IMR-90 (cell line): ENCODE measurements at regions not wholly inside any gene's neighbourhood (a gene's known extent, or its start where the extent isn't known, plus 50 kb on each side); places are given as distances from the start of the nearest gene placed in this dataset.

Experiments used
- ATAC-seq: fragments of 200-7000 bp; cut with Tn5 transposase; 2 replicates; pipeline ENCODE4 v1.9.1; 2020; ENCODE audit warnings: low read depth, mild to moderate bottlenecking, moderate library complexity
- BruUV-seq: library from RNA; stranded (reverse); fragments of 400-500 nt; replicated peaks from 2 replicates; lab custom pipeline; 2021; lab: Mats Ljungman, UMichigan
- CTCF ChIA-PET: fragments of 300-600 bp; formaldehyde crosslinking; extraction: SDS; loops from one replicate; lab custom pipeline; 2021; ENCODE audit warnings: antibody characterized with exemption; lab: Yijun Ruan, JAX
- POLR2A ChIA-PET: fragments of 300-600 bp; sonication (Branson Sonifier 250); formaldehyde crosslinking; loops from one replicate; lab custom pipeline; 2022; ENCODE audit warnings: antibody characterized with exemption; ENCODE audit not compliant: unreplicated experiment; lab: Charles Lee
- DNase-seq: peaks from one replicate; pipeline ENCODE4 v3.0.0; 2013
- H2AFZ ChIP-seq: replicated peaks from 2 replicates; pipeline ENCODE3; 2013; ENCODE audit warnings: low read length, mild to moderate bottlenecking; ENCODE audit not compliant: poor library complexity
- H2AK5ac ChIP-seq: 2 replicates; pipeline ENCODE4 v1.6.1; 2013; ENCODE audit warnings: low read depth, low read length, inconsistent platforms
- H2AK9ac ChIP-seq: replicated peaks from 2 replicates; pipeline ENCODE3; 2013; ENCODE audit warnings: mild to moderate bottlenecking, low read depth, low read length, moderate library complexity; ENCODE audit not compliant: poor library complexity
- H2BK120ac ChIP-seq: 2 replicates; pipeline ENCODE4 v1.6.1; 2013; ENCODE audit warnings: low read depth, low read length, inconsistent platforms
- H2BK15ac ChIP-seq: 3 replicates; pipeline ENCODE4 v1.6.1; 2013; ENCODE audit warnings: low read depth, low read length, inconsistent platforms
- H2BK20ac ChIP-seq: 2 replicates; pipeline ENCODE4 v1.6.1; 2013; ENCODE audit warnings: low read depth, mild to moderate bottlenecking, inconsistent platforms, low read length, moderate library complexity
- H2BK5ac ChIP-seq: 2 replicates; pipeline ENCODE4 v1.6.1; 2013; ENCODE audit warnings: mild to moderate bottlenecking, low read depth, low read length, inconsistent platforms; ENCODE audit not compliant: poor library complexity, severe bottlenecking
- H3K14ac ChIP-seq: replicated peaks from 2 replicates; pipeline ENCODE4 v1.6.1; 2013; ENCODE audit warnings: low read depth, low read length, inconsistent platforms
- H3K18ac ChIP-seq: 2 replicates; pipeline ENCODE4 v1.6.1; 2013; ENCODE audit warnings: low read depth, low read length, control low read depth
- H3K23ac ChIP-seq: 2 replicates; pipeline ENCODE4 v1.6.1; 2013; ENCODE audit warnings: low read depth, low read length, inconsistent platforms
- H3K27ac ChIP-seq: 2 replicates; pipeline ENCODE4 v1.5.1; 2013; ENCODE audit warnings: mild to moderate bottlenecking, control low read depth, low read length; ENCODE audit not compliant: insufficient read depth
- H3K27me3 ChIP-seq: 2 replicates; pipeline ENCODE4 v1.6.1; 2013; ENCODE audit warnings: low read length; ENCODE audit not compliant: control insufficient read depth, insufficient read depth
- H3K36me3 ChIP-seq: 2 replicates; pipeline ENCODE4 v1.6.1; 2013; ENCODE audit warnings: low read length, mixed read lengths; ENCODE audit not compliant: control insufficient read depth, insufficient read depth
- H3K4ac ChIP-seq: 2 replicates; pipeline ENCODE4 v1.6.1; 2013; ENCODE audit warnings: low read depth, low read length, inconsistent platforms
- H3K4me1 ChIP-seq: 2 replicates; pipeline ENCODE4 v1.6.1; 2013; ENCODE audit warnings: low read length, mixed read lengths; ENCODE audit not compliant: control insufficient read depth, insufficient read depth
- H3K4me2 ChIP-seq: 2 replicates; pipeline ENCODE4 v1.6.1; 2013; ENCODE audit warnings: low read depth, mild to moderate bottlenecking, control low read depth, low read length, moderate library complexity
- H3K4me3 ChIP-seq: 2 replicates; pipeline ENCODE4 v1.5.1; 2013; ENCODE audit warnings: low read depth, mild to moderate bottlenecking, control low read depth, low read length, moderate library complexity; ENCODE audit not compliant: insufficient read depth
- H3K56ac ChIP-seq: 2 replicates; pipeline ENCODE4 v1.6.1; 2013; ENCODE audit warnings: low read length, inconsistent platforms; ENCODE audit not compliant: insufficient read depth; ENCODE audit errors: extremely low read depth
- H3K79me1 ChIP-seq, 2 experiments: 2 replicates each; pipeline ENCODE4 v1.6.1; 2013; ENCODE audit warnings: low read length in 2 of 2, inconsistent platforms in 1 of 2, low read depth in 1 of 2
- H3K9ac ChIP-seq: 2 replicates; pipeline ENCODE4 v1.6.1; 2013; ENCODE audit warnings: low read depth, low read length, control low read depth
- H3K9me1 ChIP-seq: 2 replicates; pipeline ENCODE4 v1.6.1; 2013; ENCODE audit warnings: low read length, inconsistent platforms; ENCODE audit not compliant: insufficient read depth
- H3K9me3 ChIP-seq: 2 replicates; pipeline ENCODE4 v1.6.1; 2013; ENCODE audit warnings: low read length; ENCODE audit not compliant: control insufficient read depth, insufficient read depth
- H4K20me1 ChIP-seq: 2 replicates; pipeline ENCODE4 v1.6.1; 2013; ENCODE audit warnings: low read length, inconsistent platforms; ENCODE audit not compliant: insufficient read depth
- H4K5ac ChIP-seq: 2 replicates; pipeline ENCODE4 v1.6.1; 2013; ENCODE audit warnings: mild to moderate bottlenecking, low read depth, low read length, control low read depth
- H4K8ac ChIP-seq, 2 experiments: 2 replicates each; pipeline ENCODE4 v1.6.1; 2013; ENCODE audit warnings: low read depth in 2 of 2, low read length in 2 of 2, control low read depth in 1 of 2, inconsistent platforms in 1 of 2
- H4K91ac ChIP-seq: 2 replicates; pipeline ENCODE4 v1.6.1; 2013; ENCODE audit warnings: low read depth, low read length, inconsistent platforms; ENCODE audit not compliant: insufficient read depth
- MXI1 ChIP-seq: IDR thresholded peaks from 2 replicates; pipeline ENCODE4 v1.6.1; 2012; ENCODE audit warnings: low read depth, mild to moderate bottlenecking, low read length, moderate library complexity, borderline replicate concordance
- WGBS, 2 experiments: methylation state at CpG; one replicate each; pipeline versions ENCODE4 v1.1.5 to v1.1.7; 2013; ENCODE audit warnings: missing lambda C conversion rate in 2 of 2; ENCODE audit not compliant: insufficient read length in 1 of 2; ENCODE audit errors: extremely low coverage in 2 of 2; 5-methylcytosine and 5-hydroxymethylcytosine counted together
- dilution Hi-C: fragments of 300-500 bp; cut with HindIII; formaldehyde crosslinking; loops from one replicate; pipeline ENCODE4 v1.14.3; 2018; ENCODE audit warnings: low sequenced_read_pairs; ENCODE audit not compliant: unreplicated experiment
- in situ Hi-C: fragments of 300-500 bp; cut with MboI; formaldehyde crosslinking; loops from 3 replicates; pipeline ENCODE4 v1.14.3; 2019; ENCODE audit warnings: low sequenced_read_pairs, inconsistent platforms, mixed read lengths
- intact Hi-C: fragments of 100-400 bp; cut with micrococcal nuclease; formaldehyde crosslinking; loops from 2 replicates; pipeline ENCODE4 v1.10.0; 2022

DNA sequence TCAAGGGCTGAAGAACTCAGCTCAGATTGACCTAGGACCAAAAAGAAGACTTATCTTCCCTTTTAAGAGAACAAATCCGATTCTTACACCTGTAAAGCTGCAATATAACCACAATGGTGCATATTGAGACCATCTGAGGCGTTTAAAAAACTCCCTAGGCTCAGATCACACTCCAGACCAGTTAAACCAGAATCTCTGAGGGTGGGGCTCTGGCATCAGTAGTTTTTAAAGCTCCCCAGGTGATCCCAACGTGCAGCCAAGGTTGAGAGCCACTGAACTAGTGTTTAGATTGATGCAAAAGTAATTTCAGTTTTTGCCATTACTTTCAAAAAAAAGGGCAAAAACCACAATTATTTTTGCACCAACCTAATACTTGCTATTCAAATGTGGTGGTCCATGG lies 73.9 kb upstream of the GPM6B start:
- H4K8ac ChIP-seq, result no peak overlapping the region
- H3K4ac ChIP-seq, result no peak overlapping the region
- H4K5ac ChIP-seq, result no peak overlapping the region
- no peak overlapping the region for H2BK15ac ChIP-seq
- no peak overlapping the region for H3K9ac ChIP-seq
- in situ Hi-C loops, result no loop called here
- H2AK5ac ChIP-seq, result no peak overlapping the region
- H4K20me1 ChIP-seq, result no peaks in the 10 kb centered on the region
- ATAC-seq (no peak), DNase-seq (no peak)
- H2AFZ ChIP-seq, result no peak overlapping the region
- H3K9me3 ChIP-seq, result no peaks in the 10 kb centered on the region
- H3K56ac ChIP-seq, result no peak overlapping the region
- H3K23ac ChIP-seq, result no peak overlapping the region
- no peak overlapping the region for H2BK20ac ChIP-seq
- intact Hi-C loops, result no loop called here
- ChIA-PET CTCF (interaction anchor here (1.0 kb wide), 1 partner anchor 19 kb away, joined by 3 read pairs; no protein-coding TSS in a partner anchor), POLR2A (no interaction called here)
- no peak for TF ChIP-seq MXI1
- no peak overlapping the region for H4K91ac ChIP-seq
- peaks cover 7% of the 10 kb centered on the region; the same call in 1 of the 2 replicates for H3K27me3 ChIP-seq
- no peak overlapping the region for H2BK5ac ChIP-seq
- H3K27ac ChIP-seq, result no peak overlapping the region
- H3K4me1 ChIP-seq, result no peaks in the 10 kb centered on the region
- dilution Hi-C loops, result no loop called here
- H3K9me1 ChIP-seq, result no peaks in the 10 kb centered on the region
- no peak overlapping the region for H3K18ac ChIP-seq
- H3K36me3 ChIP-seq, result no peaks in the 10 kb centered on the region
- H3K4me3 ChIP-seq, result no peak overlapping the region
- H3K4me2 ChIP-seq, result no peak overlapping the region
- H3K14ac ChIP-seq, result no peak overlapping the region
- WGBS, 2 experiments, result no CpG with 5 or more reads among the region's 3 CpGs
- H2BK120ac ChIP-seq, result no peak overlapping the region
- no peaks in the 10 kb centered on the region for H3K79me1 ChIP-seq
- no TSS peak for BruUV-seq
- no peak overlapping the region for H2AK9ac ChIP-seq
